GM23248 (cell line): ENCODE measurements at regions not wholly inside any gene's neighbourhood (a gene's known extent, or its start where the extent isn't known, plus 50 kb on each side); places are given as distances from the start of the nearest gene placed in this dataset.

Experiments
- EZH2 ChIP-seq: fragments of 200-600 bp; sonication (generic); IDR thresholded peaks from 2 replicates; pipeline ENCODE4 v1.6.1; 2018; ENCODE audit warnings: antibody characterized with exemption, mild to moderate bottlenecking; ENCODE audit not compliant: insufficient read depth, poor library complexity, severe bottlenecking
- EZH2phosphoT487 ChIP-seq: fragments of 200-600 bp; sonication (generic); IDR thresholded peaks from 2 replicates; pipeline ENCODE4 v1.6.1; 2018; ENCODE audit warnings: antibody characterized with exemption, moderate library complexity, mild to moderate bottlenecking, low read depth; ENCODE audit not compliant: insufficient read depth

DNA sequence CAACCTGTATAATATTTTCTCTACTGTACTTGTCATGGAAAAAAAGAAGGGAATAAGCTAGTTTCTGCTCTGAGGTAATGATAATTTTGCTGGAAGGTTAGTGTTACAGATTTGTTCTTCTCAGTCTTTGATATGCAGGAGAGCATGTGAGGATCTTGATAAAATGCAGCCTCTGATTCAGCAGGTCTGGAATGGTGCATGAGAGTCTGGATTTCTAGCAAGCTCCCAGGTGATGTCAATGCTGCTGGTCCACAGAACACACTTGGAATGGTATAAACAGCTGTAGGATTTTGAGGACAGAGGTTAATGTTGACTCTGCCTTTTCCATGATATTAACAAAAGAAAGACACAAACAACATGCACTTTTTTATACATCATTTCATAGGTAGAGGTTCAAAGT lies 173.6 kb downstream of the NDFIP2 start:
- no peak for TF ChIP-seq EZH2
- TF ChIP-seq EZH2phosphoT487: no peak
